ENCODE measurements at regions not wholly inside any gene's neighbourhood (a gene's known extent, or its start where the extent isn't known, plus 50 kb on each side); places are given as distances from the start of the nearest gene placed in this dataset.

DNA sequence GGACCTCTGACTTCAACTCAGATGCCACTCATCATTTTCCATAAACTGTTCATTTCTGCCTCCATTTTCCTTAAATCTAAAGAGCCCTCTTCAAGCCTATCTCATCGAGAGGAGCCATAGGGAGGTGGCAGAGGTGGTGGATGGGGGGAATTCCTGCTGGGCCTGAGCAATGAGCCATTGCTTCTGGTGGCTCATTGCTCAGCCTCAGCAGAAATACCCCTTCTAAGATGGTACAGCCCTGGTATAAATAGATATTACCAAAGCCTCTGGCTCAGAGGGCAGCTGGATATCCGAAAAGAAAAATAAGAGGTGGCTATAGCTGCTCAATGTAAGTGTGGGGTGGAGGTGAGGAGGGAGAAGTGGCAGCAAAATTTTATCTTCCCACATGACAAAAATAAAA, 313.5 kb downstream of the CAAP1 start:
- no peak for DNase-seq (ENCODE audit: low spot score)
- no peak for FAIRE-seq

DNA sequence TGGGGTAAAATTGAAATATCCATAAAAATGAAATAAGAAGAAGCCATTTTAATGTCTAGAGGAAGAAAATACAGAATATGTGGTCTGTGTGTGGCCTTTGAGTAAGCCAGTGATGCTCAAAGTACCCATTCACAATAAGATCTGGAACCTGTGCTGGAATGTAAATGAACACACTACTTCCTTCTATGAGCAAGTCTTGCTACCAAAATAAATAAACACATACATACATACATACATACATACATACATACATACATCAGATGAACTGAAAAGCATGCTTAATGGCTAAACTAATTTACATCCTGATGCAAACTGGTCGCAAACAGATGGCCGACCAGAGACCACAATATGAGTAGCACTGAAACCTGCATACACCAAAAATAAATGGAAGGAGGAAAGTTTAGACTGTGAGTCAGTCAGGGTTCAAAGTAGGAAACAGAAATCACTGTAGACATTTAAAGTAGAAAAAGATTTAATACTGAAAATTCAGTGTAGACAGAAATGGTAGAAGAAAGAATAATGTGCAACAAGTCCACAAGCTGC, 317.6 kb downstream of the CAAP1 start:
- DNase-seq (ENCODE audit: low spot score) (no peak), FAIRE-seq (no peak)

DNA sequence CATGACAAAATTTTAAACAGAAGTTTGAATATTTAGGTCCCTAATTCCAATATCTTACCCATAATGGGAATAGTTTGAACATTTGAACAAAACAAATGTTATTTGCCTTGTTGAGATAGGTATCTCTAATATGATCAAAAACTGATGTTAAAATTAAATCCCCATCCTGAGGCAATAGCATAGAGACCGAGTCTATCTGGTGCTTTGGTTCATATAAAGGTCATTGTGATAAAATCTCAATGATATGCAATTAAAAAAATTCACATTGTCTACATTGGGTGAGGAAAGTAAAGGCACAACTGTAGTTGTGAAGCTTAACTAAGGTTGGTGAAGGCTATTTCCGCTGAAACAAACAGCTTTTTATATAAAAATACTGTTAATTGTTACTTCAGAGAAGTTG, 318.3 kb downstream of the CAAP1 start:
- FAIRE-seq (no peak), DNase-seq (ENCODE audit: low spot score) (no peak)

DNA sequence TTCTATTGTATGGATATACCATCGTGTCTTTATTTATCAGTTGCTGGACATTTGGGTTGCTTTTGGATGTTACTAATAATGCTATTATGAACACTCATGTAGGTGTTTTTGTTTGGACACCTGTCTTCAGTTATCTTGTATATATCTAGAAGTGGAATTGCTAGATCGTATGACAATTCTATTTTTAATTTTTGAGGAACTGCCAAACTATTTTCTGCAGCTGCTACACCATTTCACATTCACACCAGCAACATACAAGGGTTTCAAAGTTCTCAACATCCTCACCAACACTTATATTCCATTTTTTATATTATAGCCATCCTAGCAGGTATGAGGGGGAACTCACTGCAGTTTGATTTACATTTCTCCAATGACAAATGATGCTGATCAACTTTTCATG, 324.6 kb downstream of the CAAP1 start:
- DNase-seq (ENCODE audit: low spot score) (no peak), FAIRE-seq (no peak)

DNA sequence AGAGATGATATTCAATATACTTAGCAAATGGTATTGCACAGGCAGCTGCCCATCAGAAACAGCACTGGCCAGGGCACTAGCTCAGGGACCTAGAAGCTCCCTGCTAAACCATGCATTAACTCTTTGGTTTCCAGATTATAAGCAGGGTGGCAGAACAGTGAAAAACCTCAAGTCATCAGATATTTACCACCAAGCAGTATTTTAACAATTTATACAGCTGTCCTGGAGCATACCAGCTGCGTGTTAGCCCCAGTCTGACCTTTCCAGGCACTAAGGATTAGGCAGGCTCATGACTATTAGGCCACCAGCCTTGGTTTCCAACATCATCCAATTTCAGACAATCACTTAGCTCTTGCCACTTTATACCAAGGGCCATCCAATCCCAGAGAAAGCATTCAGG, 326.5 kb downstream of the CAAP1 start:
- FAIRE-seq, result no peak

DNA sequence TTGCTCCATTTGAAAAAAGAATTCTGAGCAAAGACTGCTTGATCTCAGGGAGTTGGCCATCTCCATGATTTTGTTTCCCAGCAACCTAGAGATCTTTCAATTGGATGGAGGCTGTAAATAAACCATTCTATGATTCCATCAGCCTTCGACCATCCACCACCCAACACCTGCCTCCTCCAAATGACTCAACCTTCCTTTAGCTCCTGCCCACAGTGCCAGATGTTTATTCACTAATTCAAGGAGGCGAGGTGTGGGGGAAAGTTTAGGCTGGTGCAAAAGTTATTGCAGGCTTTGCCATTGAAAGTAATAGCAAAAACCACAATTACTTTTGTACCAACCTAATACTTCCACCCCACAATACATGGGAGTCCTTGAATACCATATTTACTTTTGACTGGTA, 327.5 kb downstream of the CAAP1 start:
- no peak for DNase-seq (ENCODE audit: low spot score)
- no peak for FAIRE-seq

More for the DNA sequence above, 326.5 kb downstream of the CAAP1 start:
- DNase-seq (ENCODE audit: low spot score), result no peak

DNA sequence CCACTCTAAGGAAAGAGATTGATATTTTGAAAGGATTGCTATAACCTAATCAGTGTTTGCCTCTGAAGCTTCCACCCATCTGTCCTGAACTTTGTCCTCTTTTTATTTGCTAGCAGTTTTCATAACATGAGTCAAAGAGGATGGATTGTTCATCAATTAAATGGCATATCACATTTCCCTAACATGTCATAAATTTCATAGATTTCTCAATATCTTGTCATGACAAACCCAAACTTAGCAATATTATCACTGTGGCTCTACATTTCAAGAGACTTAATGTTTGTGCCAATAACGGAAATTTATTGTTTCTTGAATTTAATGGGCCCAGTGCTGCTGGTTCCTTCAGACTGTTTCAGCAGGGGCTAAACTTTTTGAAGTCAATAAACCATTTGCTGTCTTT, 330.3 kb downstream of the CAAP1 start:
- FAIRE-seq (no peak), DNase-seq (ENCODE audit: low spot score) (no peak)

DNA sequence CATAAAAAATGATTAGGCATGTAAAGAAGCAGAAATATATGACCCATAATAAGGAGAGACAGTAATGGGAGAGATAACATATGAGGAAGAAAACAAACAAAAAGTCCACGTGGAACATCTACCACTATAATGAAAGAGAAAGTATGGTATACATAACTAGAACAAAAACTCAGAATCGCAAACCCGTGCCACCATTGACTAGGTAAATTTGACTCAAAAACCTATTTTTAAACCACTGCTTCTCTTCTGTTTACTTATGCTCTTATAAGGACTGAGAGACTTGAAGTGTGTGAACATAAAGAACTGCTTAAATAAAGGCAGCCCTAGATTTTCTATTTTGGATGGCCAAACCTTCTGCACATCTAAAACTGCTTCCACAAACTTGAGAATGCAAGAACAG, 330.7 kb downstream of the CAAP1 start:
- DNase-seq (ENCODE audit: low spot score) (no peak), FAIRE-seq (no peak)

DNA sequence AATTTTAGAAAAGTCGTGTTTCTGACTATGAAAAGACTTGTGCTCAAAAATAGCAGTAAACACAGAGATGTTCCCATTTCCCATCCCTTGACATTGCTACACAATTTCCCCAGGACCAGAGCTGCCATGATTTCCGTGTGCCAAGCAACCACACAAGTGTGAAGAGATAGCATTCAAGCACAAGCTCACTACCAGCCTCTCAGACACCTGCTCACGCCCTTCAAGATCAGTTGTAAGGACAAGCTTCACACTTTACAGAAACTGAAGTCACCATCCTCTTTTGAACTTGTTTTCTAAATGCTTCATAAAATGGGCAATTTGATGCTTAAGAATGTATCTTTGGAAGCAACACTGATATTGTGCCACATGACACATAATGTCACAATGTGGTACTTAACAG, 333.1 kb downstream of the CAAP1 start:
- DNase-seq (ENCODE audit: low spot score), result no peak
- no peak for FAIRE-seq

DNA sequence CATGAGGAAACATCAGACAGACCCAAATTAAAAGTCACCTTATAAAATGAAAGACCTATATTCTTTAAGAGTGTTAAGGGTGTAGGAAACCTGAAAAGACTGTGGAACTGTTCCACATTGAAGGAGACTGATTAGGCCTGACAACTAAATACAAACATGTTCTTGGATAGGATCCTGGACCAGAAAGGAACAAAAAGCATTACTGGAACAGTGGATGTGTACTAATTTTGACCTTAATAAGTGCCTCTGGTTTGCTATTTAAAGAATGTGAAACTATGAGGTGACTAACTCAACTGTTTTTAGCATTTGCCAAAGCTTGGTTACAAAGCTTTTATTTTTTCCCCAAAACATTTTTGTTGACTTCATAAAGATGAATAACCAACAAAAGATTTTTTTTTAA, 340.6 kb downstream of the CAAP1 start:
- DNase-seq (ENCODE audit: low spot score) (no peak), FAIRE-seq (no peak)

DNA sequence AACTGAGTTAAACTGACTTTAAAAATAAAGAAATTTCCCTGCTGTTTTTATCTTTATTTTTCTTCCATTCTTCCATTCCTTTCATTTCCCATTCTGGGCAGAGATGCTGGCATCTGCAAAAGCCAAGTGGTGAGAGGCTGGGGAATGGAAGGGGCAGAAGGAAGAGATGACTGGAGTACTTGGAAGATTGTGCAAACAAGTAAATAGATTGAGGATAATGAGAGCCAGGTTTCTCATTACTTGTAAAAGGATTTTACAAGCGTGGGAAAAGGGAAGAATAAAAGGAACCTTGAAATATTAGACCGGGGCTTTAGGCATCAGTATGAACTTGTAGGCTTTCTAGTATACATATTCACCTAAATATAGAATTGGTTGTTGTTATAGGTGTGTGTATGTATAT, 341.2 kb downstream of the CAAP1 start:
- DNase-seq (ENCODE audit: low spot score) (no peak), FAIRE-seq (no peak)

DNA sequence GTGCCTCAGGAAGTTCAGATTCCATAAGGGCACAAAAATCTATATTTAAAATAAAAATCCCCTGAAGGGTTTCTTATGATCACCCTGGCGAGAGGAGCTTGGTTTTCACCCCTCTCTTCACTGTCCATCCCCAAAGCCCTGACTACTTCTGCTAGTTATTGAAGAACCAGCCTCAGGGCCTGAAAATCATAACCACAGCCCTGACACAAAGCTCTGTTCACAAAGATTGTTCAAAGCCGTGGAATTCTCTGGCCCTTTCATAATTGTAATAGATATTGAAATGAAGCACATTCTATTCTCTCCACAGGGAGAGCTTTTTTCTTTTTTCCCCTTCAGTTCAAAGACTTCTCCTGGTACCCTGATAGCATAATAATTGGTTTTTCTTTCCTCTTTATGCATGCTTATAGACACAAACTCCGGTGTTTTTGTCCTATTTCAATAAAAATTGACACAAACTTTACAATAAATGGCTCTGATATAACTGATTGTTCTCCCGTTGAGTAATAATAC, 343.8 kb downstream of the CAAP1 start:
- FAIRE-seq (no peak), DNase-seq (ENCODE audit: low spot score) (no peak)

DNA sequence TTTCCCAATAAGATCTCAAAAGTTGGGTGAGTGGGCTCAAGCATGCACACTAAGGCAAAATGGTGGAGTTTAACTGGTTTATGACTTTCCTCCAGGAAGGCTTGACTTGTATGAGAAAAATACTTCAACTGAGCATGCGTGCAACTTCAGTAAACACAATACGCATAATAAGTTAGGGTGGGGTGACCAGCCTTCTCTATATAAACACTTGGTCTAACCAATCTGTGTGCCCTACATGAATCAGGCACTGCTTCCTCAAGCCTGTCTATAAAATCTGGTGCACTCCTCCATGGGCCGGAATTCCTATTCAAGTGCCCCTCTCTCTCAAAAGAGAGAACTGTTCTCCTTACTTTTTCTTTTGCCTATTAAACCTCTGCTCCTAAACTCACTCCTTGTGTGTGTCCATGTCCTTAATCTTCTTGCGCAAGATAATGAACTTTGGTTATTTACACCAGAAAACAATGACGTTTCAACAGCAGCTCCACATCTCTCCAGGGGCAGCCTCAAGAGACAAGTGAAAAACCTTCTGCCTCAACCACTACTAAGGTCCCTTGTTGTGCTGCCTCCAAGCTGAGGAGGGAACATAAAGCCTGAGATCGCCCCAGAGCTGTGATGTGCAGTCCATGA, 352.6 kb downstream of the CAAP1 start:
- FAIRE-seq, result no peak
- no peak for DNase-seq (ENCODE audit: low spot score)

DNA sequence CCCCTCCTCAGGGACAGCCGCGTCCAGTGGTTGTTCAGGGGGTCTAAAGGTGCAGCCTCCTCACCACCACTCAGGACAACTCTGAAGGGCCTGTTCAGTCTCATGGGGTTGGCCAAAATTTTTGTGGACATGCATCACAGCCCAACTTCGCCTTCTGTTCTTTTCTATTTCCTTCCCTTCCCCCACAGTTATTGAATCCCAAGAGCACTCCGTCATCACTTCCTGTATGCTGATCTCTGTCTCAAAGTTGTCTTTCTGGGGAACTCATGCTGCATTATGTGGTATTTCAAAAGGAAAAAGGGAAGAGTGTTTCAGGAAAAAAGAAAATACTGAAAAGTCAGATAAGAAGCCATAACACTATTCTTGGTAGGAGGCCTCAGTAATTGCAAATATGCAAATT, 355.4 kb downstream of the CAAP1 start:
- DNase-seq (ENCODE audit: low spot score), result no peak
- no peak for FAIRE-seq

DNA sequence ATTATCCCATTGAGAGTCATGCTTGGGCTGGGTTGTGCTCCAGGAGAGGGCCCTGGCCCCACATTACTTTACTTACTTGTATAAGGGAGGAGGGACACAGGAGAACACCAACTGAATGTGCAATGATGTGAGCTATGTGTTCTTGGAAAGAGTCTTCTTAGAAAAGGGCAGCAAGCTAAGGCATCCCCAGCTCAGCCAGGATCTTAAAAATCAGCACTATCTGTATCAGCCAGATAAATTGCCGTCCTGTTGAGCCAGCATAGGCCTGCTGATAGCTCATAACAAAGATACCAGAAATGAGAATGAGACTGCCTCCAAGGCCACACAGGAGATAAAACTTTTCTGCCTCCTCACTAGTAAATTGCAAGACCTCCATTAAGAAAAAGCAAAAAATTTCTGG, 357.5 kb downstream of the CAAP1 start:
- FAIRE-seq (no peak), DNase-seq (ENCODE audit: low spot score) (no peak)

DNA sequence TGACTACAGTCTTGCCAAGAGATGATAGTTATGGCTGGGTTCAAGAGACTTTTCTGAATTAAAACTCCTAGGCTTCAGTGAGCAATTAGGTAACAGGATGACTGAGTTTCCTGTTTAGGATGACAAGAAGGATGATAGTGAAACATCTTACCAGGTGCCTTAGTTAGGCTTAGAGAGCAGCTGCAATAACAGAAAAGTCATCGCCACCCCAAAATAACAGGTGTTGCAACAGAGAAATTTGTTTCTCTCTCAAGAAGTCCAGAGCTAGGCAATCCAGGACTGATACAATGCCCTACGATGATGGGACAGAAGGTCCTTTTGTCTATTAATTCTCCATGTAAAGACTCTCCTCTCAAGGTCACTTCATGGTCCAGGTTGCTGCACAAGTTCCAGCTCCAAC, 361.8 kb downstream of the CAAP1 start:
- FAIRE-seq (no peak), DNase-seq (ENCODE audit: low spot score) (no peak)

DNA sequence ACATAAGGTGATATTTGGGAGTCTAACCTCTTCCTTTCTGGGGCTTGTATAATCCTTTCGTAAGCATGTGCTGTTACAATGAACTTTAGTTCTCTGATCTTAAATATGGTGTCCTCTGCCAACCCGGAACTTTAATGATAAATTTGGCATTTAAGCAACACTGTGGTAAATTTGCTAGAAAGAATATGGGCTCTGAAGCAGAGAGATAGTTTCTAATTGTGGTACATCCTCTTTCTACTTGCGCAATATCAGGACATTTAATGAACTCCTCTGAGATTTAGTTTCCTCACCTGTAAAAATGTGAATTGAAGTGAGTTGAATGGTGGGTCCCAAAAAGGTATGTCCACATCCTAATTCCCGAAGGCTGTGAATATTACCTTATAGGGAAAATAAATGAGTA, 364.7 kb downstream of the CAAP1 start:
- FAIRE-seq (no peak), DNase-seq (ENCODE audit: low spot score) (no peak)

DNA sequence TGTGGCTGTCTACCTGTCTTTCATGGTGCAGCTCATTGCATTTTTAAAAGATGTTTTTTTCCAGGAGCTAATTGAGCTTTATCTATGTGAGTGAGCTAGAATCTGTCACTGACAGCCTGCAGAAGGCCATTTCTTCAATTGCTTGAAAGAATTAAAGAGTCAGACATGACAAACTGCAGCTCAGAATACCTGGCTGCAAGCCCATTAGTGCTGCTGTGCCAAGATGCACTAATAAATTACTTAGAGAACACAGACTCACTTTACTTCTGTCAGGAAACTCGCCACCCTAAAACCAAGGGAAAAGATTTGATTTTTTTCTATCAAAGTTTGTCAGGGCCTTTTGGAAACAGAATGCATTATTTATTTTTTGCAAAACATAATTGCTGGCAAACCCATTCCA, 368.3 kb downstream of the CAAP1 start:
- FAIRE-seq (no peak), DNase-seq (ENCODE audit: low spot score) (no peak)

DNA sequence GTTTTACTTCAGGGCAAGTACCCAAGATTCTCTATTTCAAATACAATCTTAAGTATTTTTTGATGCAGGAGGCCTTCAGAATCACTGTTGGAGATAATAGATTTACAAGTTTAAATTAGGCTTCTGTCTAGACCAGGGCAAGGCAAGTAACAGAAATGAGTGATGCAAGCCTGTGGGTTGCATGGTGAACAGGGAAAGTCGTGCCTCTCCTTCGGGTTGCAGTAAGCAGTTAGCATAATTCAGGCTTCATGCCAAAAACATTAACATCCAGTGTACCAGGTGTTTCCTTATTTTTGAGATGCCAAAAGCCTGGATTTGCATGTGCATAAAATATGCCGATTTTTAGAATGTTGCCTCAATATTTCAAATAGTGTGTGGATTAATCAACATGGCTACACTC, 369.0 kb downstream of the CAAP1 start:
- no peak for FAIRE-seq
- no peak for DNase-seq (ENCODE audit: low spot score)

DNA sequence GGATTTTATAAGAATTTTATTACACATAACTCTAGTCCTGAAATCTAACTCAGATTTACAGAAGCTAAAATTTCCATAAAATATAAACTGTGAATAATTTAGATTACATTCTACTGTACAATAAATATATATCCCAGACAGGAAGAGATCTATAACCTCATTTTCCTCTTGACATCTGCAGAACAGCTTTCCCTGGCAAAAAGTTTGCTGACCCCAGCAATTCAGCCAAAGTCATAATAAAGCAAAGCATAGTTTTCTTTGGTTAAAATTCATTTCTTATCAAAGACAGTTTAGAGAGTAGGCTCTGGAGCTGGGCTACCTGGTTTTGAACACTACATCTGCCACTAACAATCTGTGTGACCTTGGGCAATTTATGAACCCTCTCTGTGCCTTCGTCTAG, 372.5 kb downstream of the CAAP1 start:
- no peak for DNase-seq (ENCODE audit: low spot score)
- no peak for FAIRE-seq

DNA sequence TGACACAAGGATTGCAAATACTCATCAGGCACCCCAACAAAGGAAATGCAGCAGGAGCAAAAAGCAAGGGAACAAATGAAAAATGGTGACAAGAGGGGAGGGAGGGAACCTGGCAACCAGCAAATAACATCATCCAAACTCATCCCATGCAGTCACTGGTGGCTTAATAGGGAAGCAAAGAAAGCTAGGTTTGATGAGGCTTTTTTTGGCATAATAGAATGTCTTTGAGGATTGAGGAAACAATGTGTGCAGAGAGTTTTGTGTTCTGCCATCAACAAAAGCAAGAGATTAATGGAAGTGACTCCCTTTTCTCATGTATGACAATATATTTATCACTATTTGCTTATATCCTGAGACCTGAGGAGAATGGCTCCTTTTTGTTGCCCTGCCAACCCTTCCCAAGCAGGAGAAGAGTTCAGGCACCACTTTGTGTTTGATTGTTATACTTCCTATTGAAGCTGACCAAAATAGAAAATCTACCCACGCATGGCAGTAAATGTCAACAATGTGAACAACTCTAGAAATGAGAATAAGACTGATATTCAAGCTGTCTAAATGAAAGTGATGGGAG, 375.7 kb downstream of the CAAP1 start:
- FAIRE-seq (no peak), DNase-seq (ENCODE audit: low spot score) (no peak)

DNA sequence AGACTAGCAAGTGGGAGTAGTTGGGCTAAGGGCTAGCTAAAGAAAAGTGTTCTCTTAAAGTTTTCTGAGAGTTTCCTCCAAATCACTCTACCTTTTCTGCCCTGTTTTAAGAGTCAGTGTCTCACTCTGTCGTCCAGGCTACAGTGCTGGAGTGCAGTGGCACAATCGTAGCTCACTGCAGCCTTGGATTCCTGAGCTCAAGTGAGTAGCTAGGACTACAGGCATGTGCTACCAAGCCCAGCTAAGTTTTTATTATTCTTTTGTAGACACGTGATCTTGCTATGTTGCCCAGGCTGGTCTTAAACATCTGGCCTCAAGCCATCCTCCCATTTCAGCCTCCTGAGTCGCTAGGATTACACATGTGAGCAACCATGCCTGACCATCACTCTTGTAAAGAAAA, 378.9 kb downstream of the CAAP1 start:
- DNase-seq (ENCODE audit: low spot score) (no peak), FAIRE-seq (no peak)

DNA sequence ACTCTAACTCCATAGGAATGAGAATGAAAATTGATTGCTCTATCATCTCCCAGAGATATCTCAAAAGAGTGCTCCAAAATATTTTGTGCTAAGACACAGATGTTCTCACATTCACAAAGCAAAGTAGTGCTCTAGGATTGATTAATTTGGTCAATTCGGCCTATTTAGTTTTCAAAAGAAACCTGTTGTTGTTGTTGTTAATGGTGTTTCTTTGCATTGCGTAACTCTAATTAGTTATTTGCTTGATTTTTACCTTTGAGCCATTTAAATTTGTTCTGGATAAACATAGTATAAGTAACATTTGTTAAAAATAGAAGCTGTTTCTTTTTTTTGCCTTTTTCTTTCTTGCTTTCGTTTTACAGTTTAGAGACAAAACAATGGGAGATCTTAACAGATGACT, 382.5 kb downstream of the CAAP1 start:
- FAIRE-seq, result no peak
- no peak for DNase-seq (ENCODE audit: low spot score)

All from RCC 7860 (cell line).